ENCODE measurements at regions not wholly inside any gene's neighbourhood (a gene's known extent, or its start where the extent isn't known, plus 50 kb on each side); places are given as distances from the start of the nearest gene placed in this dataset.

GRCh38 chr4:18252052-18252451, 230.5 kb upstream of the LCORL start:
- TF ChIP-seq CTCF (IDR thresholded peaks at IDR 0.05; ENCODE audit: low read depth, low read length, poor library complexity, severe bottlenecking): no peak
- no peak for TF ChIP-seq EZH2phosphoT487 (IDR thresholded peaks at IDR 0.05; ENCODE audit: borderline replicate concordance, low read length)

All from DOHH2 (cell line).